Non-pigmented ciliary epithelial cell (primary cell): ENCODE measurements at regions not wholly inside any gene's neighbourhood (a gene's known extent, or its start where the extent isn't known, plus 50 kb on each side); places are given as distances from the start of the nearest gene placed in this dataset.

Source experiments
- DNase-seq: peaks from one replicate; pipeline ENCODE4 v3.0.0-alpha.2; 2010; ENCODE audit warnings: low read depth

GRCh38 chr11:109864151-109864661 lies 229.0 kb upstream of the ZC3H12C start:
- peak; percentile 23 for DNase-seq

- peak; percentile 48 for DNase-seq
Measured at GRCh38 chr11:109864834-109865547, 228.2 kb upstream of the ZC3H12C start.

GRCh38 chr11:109865548-109866186 lies 227.5 kb upstream of the ZC3H12C start:
- no peak for DNase-seq

- no peak for DNase-seq
Measured at GRCh38 chr11:109867784-109868183, 225.4 kb upstream of the ZC3H12C start.

- DNase-seq: no peak
Measured at GRCh38 chr11:109869536-109869935, 223.7 kb upstream of the ZC3H12C start.

GRCh38 chr11:109870297-109870696 lies 222.9 kb upstream of the ZC3H12C start:
- DNase-seq: no peak

- no peak for DNase-seq
Measured at GRCh38 chr11:109877043-109877442, 216.1 kb upstream of the ZC3H12C start.

GRCh38 chr11:109884501-109884900 lies 208.7 kb upstream of the ZC3H12C start:
- DNase-seq: no peak

- no peak for DNase-seq
Measured at GRCh38 chr11:109885006-109885405, 208.2 kb upstream of the ZC3H12C start.

GRCh38 chr11:109892321-109892794 lies 200.8 kb upstream of the ZC3H12C start:
- DNase-seq: no peak

- no peak for DNase-seq
Measured at GRCh38 chr11:109894242-109894641, 198.9 kb upstream of the ZC3H12C start.

- DNase-seq: no peak
Measured at GRCh38 chr11:109898592-109898991, 194.6 kb upstream of the ZC3H12C start.

- DNase-seq: no peak
Measured at GRCh38 chr11:109902764-109903433, 190.3 kb upstream of the ZC3H12C start.

GRCh38 chr11:109911488-109911887 lies 181.7 kb upstream of the ZC3H12C start:
- DNase-seq: no peak

- no peak for DNase-seq
Measured at GRCh38 chr11:109914038-109914437, 179.2 kb upstream of the ZC3H12C start.

GRCh38 chr11:109914809-109915653 lies 178.2 kb upstream of the ZC3H12C start:
- DNase-seq: peak; percentile 17

GRCh38 chr11:109926941-109927340 lies 166.3 kb upstream of the ZC3H12C start:
- DNase-seq: no peak

- DNase-seq: no peak
Measured at GRCh38 chr11:109929308-109929707, 163.9 kb upstream of the ZC3H12C start.

GRCh38 chr11:109933126-109933525 lies 160.1 kb upstream of the ZC3H12C start:
- DNase-seq: no peak

GRCh38 chr11:109934151-109934550 lies 159.0 kb upstream of the ZC3H12C start:
- no peak for DNase-seq

GRCh38 chr11:109936661-109937180 lies 156.5 kb upstream of the ZC3H12C start:
- no peak for DNase-seq

- DNase-seq: no peak
Measured at GRCh38 chr11:109937968-109938367, 155.2 kb upstream of the ZC3H12C start.
